H1 (cell line): ENCODE measurements at regions not wholly inside any gene's neighbourhood (a gene's known extent, or its start where the extent isn't known, plus 50 kb on each side); places are given as distances from the start of the nearest gene placed in this dataset.

Source experiments
- CTCF ChIA-PET: fragments of 300-600 bp; sonication (Branson Sonifier 250); formaldehyde crosslinking; loops from one replicate; lab custom pipeline; 2021; ENCODE audit not compliant: partially characterized antibody; lab: Charles Lee
- POLR2A ChIA-PET: fragments of 300-600 bp; sonication (Branson Sonifier 250); formaldehyde crosslinking; loops from one replicate; lab custom pipeline; 2021; ENCODE audit warnings: inconsistent platforms; ENCODE audit not compliant: partially characterized antibody; lab: Charles Lee
- DNase-seq, 2 experiments: peaks; one replicate each; pipeline versions ENCODE4 v3.0.0 to v3.0.0-alpha.2; 2010 to 2022; ENCODE audit warnings: low spot score in 2 of 2, low read depth in 1 of 2, mixed read lengths in 1 of 2
- FAIRE-seq: peaks from 2 replicates; lab custom pipeline; 2011; peaks lifted over from hg19 to GRCh38; lab: Jason Lieb, UNC
- H2AFZ ChIP-seq: 2 replicates; pipeline ENCODE4 v1.8.1; 2012; ENCODE audit warnings: low read length, inconsistent platforms
- H2AK5ac ChIP-seq: 2 replicates; pipeline ENCODE4 v1.6.1; 2013; ENCODE audit warnings: low read depth, low read length
- H2BK120ac ChIP-seq: replicated peaks from 2 replicates; pipeline ENCODE3; 2013; ENCODE audit warnings: low read depth, low read length, inconsistent platforms
- H2BK12ac ChIP-seq: 2 replicates; pipeline ENCODE4 v1.6.1; 2013; ENCODE audit warnings: low read depth, low read length
- H2BK15ac ChIP-seq: 2 replicates; pipeline ENCODE4 v1.6.1; 2013; ENCODE audit warnings: low read length
- H2BK20ac ChIP-seq: 2 replicates; pipeline ENCODE4 v1.6.1; 2013; ENCODE audit warnings: low read length
- H2BK5ac ChIP-seq: 2 replicates; pipeline ENCODE4 v1.6.1; 2013; ENCODE audit warnings: low read depth, low read length
- H3K14ac ChIP-seq: 2 replicates; pipeline ENCODE4 v1.6.1; 2013; ENCODE audit warnings: inconsistent platforms; ENCODE audit not compliant: insufficient read length
- H3K18ac ChIP-seq: 2 replicates; pipeline ENCODE4 v1.6.1; 2013; ENCODE audit warnings: low read length; ENCODE audit errors: extremely low read depth
- H3K23ac ChIP-seq: 2 replicates; pipeline ENCODE4 v1.6.1; 2013; ENCODE audit warnings: inconsistent platforms; ENCODE audit not compliant: insufficient read length
- H3K23me2 ChIP-seq: 2 replicates; pipeline ENCODE4 v1.6.1; 2013; ENCODE audit warnings: low read depth, low read length
- H3K27ac ChIP-seq: 2 replicates; pipeline ENCODE4 v1.6.1; 2011; ENCODE audit warnings: low read depth, low read length, inconsistent platforms
- H3K27me3 ChIP-seq, 4 experiments: replicated peaks in 1 of 4; 1 replicate in 1 of 4; 2 replicates in 3 of 4; pipeline versions ENCODE4 v1.6.1 to v1.8.1; 2011 to 2013; ENCODE audit warnings: low read length in 3 of 4, mild to moderate bottlenecking in 3 of 4, inconsistent platforms in 2 of 4, mixed read lengths in 2 of 4, moderate library complexity in 1 of 4; ENCODE audit not compliant: control insufficient read depth in 3 of 4, insufficient read depth in 3 of 4; ENCODE audit errors: extremely low read depth in 1 of 4
- H3K36me3 ChIP-seq, 4 experiments: 2 replicates each; pipeline versions ENCODE4 v1.6.1 to v1.8.1; 2011 to 2013; ENCODE audit warnings: mild to moderate bottlenecking in 4 of 4, low read length in 3 of 4, moderate library complexity in 2 of 4, control low read depth in 1 of 4, inconsistent platforms in 1 of 4; ENCODE audit not compliant: insufficient read depth in 4 of 4, control insufficient read depth in 2 of 4
- H3K4ac ChIP-seq: replicated peaks from 2 replicates; pipeline ENCODE3; 2013; ENCODE audit warnings: low read length, low read depth, mixed read lengths, inconsistent platforms; ENCODE audit not compliant: insufficient read length
- H3K4me1 ChIP-seq, 4 experiments: replicated peaks in 1 of 4; 1 replicate in 1 of 4; 2 replicates in 3 of 4; pipeline versions ENCODE4 v1.6.1 to v1.8.1; 2011 to 2013; ENCODE audit warnings: low read length in 3 of 4, inconsistent platforms in 2 of 4, mixed read lengths in 1 of 4; ENCODE audit not compliant: insufficient read depth in 4 of 4, control insufficient read depth in 3 of 4
- H3K4me2 ChIP-seq, 2 experiments: 2 replicates each; pipeline versions ENCODE4 v1.6.1 to v1.8.1; 2011 to 2013; ENCODE audit warnings: low read depth in 2 of 2, low read length in 2 of 2, control low read depth in 1 of 2, inconsistent platforms in 1 of 2, mild to moderate bottlenecking in 1 of 2; ENCODE audit not compliant: insufficient read depth in 1 of 2
- H3K4me3 ChIP-seq, 4 experiments: fragments of 200-600, 300-600 bp in 1 of 4; sonication (generic), shearing (Covaris generic), sonication (Bioruptor Twin) in 1 of 4; 2 replicates each; pipeline versions ENCODE4 v1.5.1 to v1.8.1; 2011 to 2016; ENCODE audit warnings: low read length in 4 of 4, low read depth in 3 of 4, control low read depth in 2 of 4, inconsistent platforms in 2 of 4, mild to moderate bottlenecking in 2 of 4, mixed read lengths in 1 of 4, moderate library complexity in 1 of 4; ENCODE audit not compliant: insufficient read depth in 2 of 4; ENCODE audit errors: extremely low read depth in 1 of 4
- H3K56ac ChIP-seq: replicated peaks from 2 replicates; pipeline ENCODE3; 2013; ENCODE audit warnings: low read depth, mild to moderate bottlenecking, mixed read lengths, low read length, inconsistent platforms; ENCODE audit not compliant: insufficient read length
- H3K79me1 ChIP-seq: 2 replicates; pipeline ENCODE4 v1.6.1; 2013; ENCODE audit warnings: low read depth, low read length, control low read depth
- H3K79me2 ChIP-seq, 2 experiments: 2 replicates each; pipeline versions ENCODE4 v1.6.1 to v1.8.1; 2012 to 2013; ENCODE audit warnings: low read length in 2 of 2, mild to moderate bottlenecking in 2 of 2, inconsistent platforms in 1 of 2; ENCODE audit not compliant: insufficient read depth in 2 of 2, control insufficient read depth in 1 of 2
- H3K9ac ChIP-seq, 4 experiments: replicated peaks in 1 of 4; 1 replicate in 1 of 4; 2 replicates in 3 of 4; pipeline versions ENCODE4 v1.6.1 to v1.8.1; 2011 to 2013; ENCODE audit warnings: low read depth in 3 of 4, low read length in 3 of 4, control low read depth in 2 of 4, mild to moderate bottlenecking in 2 of 4, moderate library complexity in 2 of 4, inconsistent platforms in 1 of 4; ENCODE audit errors: extremely low read depth in 1 of 4
- H3K9me3 ChIP-seq, 2 experiments: 2 replicates each; pipeline versions ENCODE4 v1.6.1 to v1.8.1; 2012 to 2013; ENCODE audit warnings: mild to moderate bottlenecking in 2 of 2, moderate library complexity in 2 of 2, control low read depth in 1 of 2, inconsistent platforms in 1 of 2, low read depth in 1 of 2, low read length in 1 of 2, mixed read lengths in 1 of 2; ENCODE audit not compliant: insufficient read depth in 2 of 2
- H4K20me1 ChIP-seq, 2 experiments: replicated peaks in 1 of 2; 2 replicates each; pipeline versions ENCODE3 to v1.8.1; 2011 to 2013; ENCODE audit warnings: inconsistent platforms in 2 of 2, low read length in 2 of 2, mild to moderate bottlenecking in 1 of 2; ENCODE audit not compliant: insufficient read depth in 2 of 2, control insufficient read depth in 1 of 2
- H4K5ac ChIP-seq: 2 replicates; pipeline ENCODE4 v1.6.1; 2013; ENCODE audit warnings: low read length, low read depth, mixed read lengths, inconsistent platforms; ENCODE audit not compliant: insufficient read length
- H4K8ac ChIP-seq: 2 replicates; pipeline ENCODE4 v1.8.0; 2013; ENCODE audit warnings: mild to moderate bottlenecking, moderate library complexity, low read length, inconsistent platforms; ENCODE audit not compliant: insufficient read depth; ENCODE audit errors: extremely low read depth
- H4K91ac ChIP-seq: replicated peaks from 2 replicates; pipeline ENCODE3; 2013; ENCODE audit warnings: low read length, mixed read lengths, inconsistent platforms; ENCODE audit not compliant: insufficient read length
- KDM4A ChIP-seq: IDR thresholded peaks from one replicate; pipeline ENCODE4 v1.7.1; 2012; ENCODE audit warnings: low read depth, mild to moderate bottlenecking, moderate library complexity, low read length, inconsistent platforms; ENCODE audit not compliant: severe bottlenecking
- NRF1 ChIP-seq: IDR thresholded peaks from 2 replicates; pipeline ENCODE4 v1.6.1; 2011; ENCODE audit warnings: mild to moderate bottlenecking, low read depth, low read length, improper control_type of control experiment
- PHF8 ChIP-seq: fragments of 200-600 bp; sonication (generic); conservative IDR thresholded peaks from 2 replicates; pipeline ENCODE4 v1.7.1; 2012; ENCODE audit warnings: low read depth, mild to moderate bottlenecking, inconsistent platforms, low read length, moderate library complexity
- RAD21 ChIP-seq, 2 experiments: IDR thresholded peaks in 1 of 2; conservative IDR thresholded peaks in 1 of 2; 2 replicates each; pipeline ENCODE4 v1.6.1; 2011; ENCODE audit warnings: low read depth in 2 of 2, low read length in 2 of 2, improper control_type of control experiment in 1 of 2, inconsistent platforms in 1 of 2, mild to moderate bottlenecking in 1 of 2, moderate library complexity in 1 of 2
- RXRA ChIP-seq: IDR thresholded peaks from 2 replicates; pipeline ENCODE4 v1.6.1; 2011; ENCODE audit warnings: low read depth, mild to moderate bottlenecking, low read length, moderate library complexity; ENCODE audit not compliant: insufficient read depth
- SUZ12 ChIP-seq: fragments of 200-600 bp; sonication (generic); IDR thresholded peaks from 2 replicates; pipeline ENCODE4 v1.6.1; 2012; ENCODE audit warnings: mild to moderate bottlenecking, inconsistent platforms, low read length, moderate library complexity, mixed read lengths
- TF ChIP-seq, protein P1 (sequence below): IDR thresholded peaks from 2 replicates; pipeline ENCODE4 v1.6.1; 2011; ENCODE audit warnings: low read length, improper control_type of control experiment

GRCh38 chr10:93222876-93223275 lies 149.2 kb downstream of the CYP26A1 start:
- no peak for DNase-seq
- H2AFZ ChIP-seq, result no peak overlapping the region
- H3K27me3 ChIP-seq, result no peaks in the 10 kb centered on the region
- H4K5ac ChIP-seq, result no peak overlapping the region
- no peak overlapping the region for H2BK12ac ChIP-seq
- no peak overlapping the region for H4K91ac ChIP-seq
- no peak overlapping the region for H3K18ac ChIP-seq
- H3K23ac ChIP-seq, result no peak overlapping the region
- H3K4ac ChIP-seq, result no peak overlapping the region
- no peak overlapping the region for H3K27ac ChIP-seq
- H2BK5ac ChIP-seq, result no peak overlapping the region
- no peaks in the 10 kb centered on the region for H3K79me1 ChIP-seq
- H3K36me3 ChIP-seq, result no peaks in the 10 kb centered on the region
- no peak overlapping the region for H2AK5ac ChIP-seq
- no peak overlapping the region for H3K4me3 ChIP-seq
- H2BK15ac ChIP-seq, result peak overlapping the region; percentile 20; the same call in 1 of the 2 replicates
- H3K4me1 ChIP-seq, result no peaks in the 10 kb centered on the region; a peak in 1 of 7 replicates
- H3K79me2 ChIP-seq, result no peaks in the 10 kb centered on the region
- no peaks in the 10 kb centered on the region for H3K23me2 ChIP-seq
- no peaks in the 10 kb centered on the region for H4K20me1 ChIP-seq
- POLR2A ChIA-PET, result interaction anchor here (0.7 to 3.0 kb wide), 3 partner anchors 8 to 100 kb away, joined by 3 to 8 read pairs (median 3); no protein-coding TSS in a partner anchor
- TF ChIP-seq KDM4A (no peak), RAD21 (IDR thresholded peaks at IDR 0.05 in 1 of 2, conservative IDR thresholded peaks at IDR 0.05 in 1 of 2; ENCODE audit: low read depth in 2 of 2, low read length in 2 of 2) (no peak), PHF8 (no peak), NRF1 (no peak), RXRA (no peak), SUZ12 (no peak)
- TF ChIP-seq, protein P1, sequence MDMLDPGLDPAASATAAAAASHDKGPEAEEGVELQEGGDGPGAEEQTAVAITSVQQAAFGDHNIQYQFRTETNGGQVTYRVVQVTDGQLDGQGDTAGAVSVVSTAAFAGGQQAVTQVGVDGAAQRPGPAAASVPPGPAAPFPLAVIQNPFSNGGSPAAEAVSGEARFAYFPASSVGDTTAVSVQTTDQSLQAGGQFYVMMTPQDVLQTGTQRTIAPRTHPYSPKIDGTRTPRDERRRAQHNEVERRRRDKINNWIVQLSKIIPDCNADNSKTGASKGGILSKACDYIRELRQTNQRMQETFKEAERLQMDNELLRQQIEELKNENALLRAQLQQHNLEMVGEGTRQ, result no peak
- H2BK20ac ChIP-seq, result no peak overlapping the region
- no peak overlapping the region for H3K56ac ChIP-seq
- CTCF ChIA-PET, result interaction anchor here (0.7 to 4.8 kb wide), 18 partner anchors 10 to 158 kb away, joined by 3 to 31 read pairs (median 4); no protein-coding TSS in a partner anchor
- FAIRE-seq, result no peak
- no peak overlapping the region for H3K4me2 ChIP-seq
- no peak overlapping the region for H2BK120ac ChIP-seq
- no peak overlapping the region; the same call in 1 of the 2 replicates for H4K8ac ChIP-seq
- H3K9ac ChIP-seq, result no peak overlapping the region
- H3K14ac ChIP-seq, result no peak overlapping the region
- no peaks in the 10 kb centered on the region; a peak in 1 of 4 replicates for H3K9me3 ChIP-seq
